NAMALWA (cell line): ENCODE measurements at regions not wholly inside any gene's neighbourhood (a gene's known extent, or its start where the extent isn't known, plus 50 kb on each side); places are given as distances from the start of the nearest gene placed in this dataset.
"Not testable (repeated sequence)": the region's sequence is repeated elsewhere in the genome, so short reads cannot be mapped to it uniquely, and the experiment has no call there.

ENCODE experiments used
- DNase-seq: peaks from one replicate; pipeline ENCODE4 v3.0.0-alpha.2; 2015; ENCODE audit warnings: low spot score

- DNase-seq: no peak
These were observed 272.2 kb upstream of the PRDM9 start for GRCh38 chr5:23235246-23235645.

GRCh38 chr5:23234197-23234596, 273.2 kb upstream of the PRDM9 start:
- no peak for DNase-seq

- no peak for DNase-seq
These were observed 283.6 kb upstream of the PRDM9 start for GRCh38 chr5:23223846-23224245.

GRCh38 chr5:23221831-23222230, 285.6 kb upstream of the PRDM9 start:
- DNase-seq: no peak

- DNase-seq: no peak
These were observed 290.2 kb upstream of the PRDM9 start for GRCh38 chr5:23217159-23217558.

GRCh38 chr5:23216345-23216744, 291.1 kb upstream of the PRDM9 start:
- DNase-seq: no peak

- peak; percentile 82 for DNase-seq
These were observed 298.4 kb upstream of the PRDM9 start for GRCh38 chr5:23208959-23209431.

GRCh38 chr5:23204111-23204510, 303.3 kb upstream of the PRDM9 start:
- DNase-seq: no peak

GRCh38 chr5:23169660-23170416, 316.7 kb upstream of the CDH12 start:
- DNase-seq: no peak

GRCh38 chr5:23164971-23165370, 311.8 kb upstream of the CDH12 start:
- DNase-seq: no peak

- no peak for DNase-seq
These were observed 305.0 kb upstream of the CDH12 start for GRCh38 chr5:23158179-23158578.

- DNase-seq: no peak
These were observed 304.6 kb upstream of the CDH12 start for GRCh38 chr5:23157716-23158115.

GRCh38 chr5:23157169-23157568, 304.0 kb upstream of the CDH12 start:
- no peak for DNase-seq

GRCh38 chr5:23147625-23148024, 294.5 kb upstream of the CDH12 start:
- DNase-seq: no peak

GRCh38 chr5:23146183-23146582, 293.0 kb upstream of the CDH12 start:
- DNase-seq: no peak

GRCh38 chr5:23139338-23140171, 286.4 kb upstream of the CDH12 start:
- DNase-seq: peak; percentile 61

- DNase-seq: no peak
These were observed 283.8 kb upstream of the CDH12 start for GRCh38 chr5:23136958-23137357.

GRCh38 chr5:23132231-23132630, 279.1 kb upstream of the CDH12 start:
- DNase-seq: no peak

- no peak for DNase-seq
These were observed 259.1 kb upstream of the CDH12 start for GRCh38 chr5:23112237-23112636.

- DNase-seq: no peak
These were observed 251.9 kb upstream of the CDH12 start for GRCh38 chr5:23105021-23105420.

GRCh38 chr5:23103566-23103965, 250.4 kb upstream of the CDH12 start:
- DNase-seq: no peak

GRCh38 chr5:23095418-23095817, 242.3 kb upstream of the CDH12 start:
- not testable (repeated sequence) for DNase-seq

GRCh38 chr5:23089286-23089685, 236.1 kb upstream of the CDH12 start:
- DNase-seq: no peak
